A673 (cell line): ENCODE measurements at regions not wholly inside any gene's neighbourhood (a gene's known extent, or its start where the extent isn't known, plus 50 kb on each side); places are given as distances from the start of the nearest gene placed in this dataset.
A peak's percentile ranks its signal among the peaks of the same experiment; 100 is the strongest.

ENCODE experiments used
- BruUV-seq: library from RNA; stranded (reverse); fragments of 400-500 nt; replicated peaks from 2 replicates; lab custom pipeline; 2021; lab: Mats Ljungman, UMichigan
- CTCF ChIA-PET: fragments of 300-600 bp; sonication (Branson Sonifier 250); formaldehyde crosslinking; loops from one replicate; lab custom pipeline; 2022; ENCODE audit warnings: antibody characterized with exemption; lab: Charles Lee
- POLR2A ChIA-PET: fragments of 300-600 bp; sonication (Branson Sonifier 250); formaldehyde crosslinking; loops from one replicate; lab custom pipeline; 2022; ENCODE audit warnings: antibody characterized with exemption; ENCODE audit not compliant: low non-redundant PET; lab: Charles Lee
- DNase-seq: peaks from one replicate; pipeline ENCODE4 v3.0.0-alpha.2; 2015; ENCODE audit warnings: low spot score
- H3K27ac ChIP-seq: fragments of 200-600 bp; sonication (generic); 2 replicates; pipeline ENCODE4 v1.5.1; 2016; ENCODE audit warnings: mixed run types, low read depth, mild to moderate bottlenecking, mixed read lengths, antibody characterized with exemption, low read length; ENCODE audit not compliant: poor library complexity, severe bottlenecking
- H3K27me3 ChIP-seq: fragments of 200-600 bp; sonication (generic); replicated peaks from 2 replicates; pipeline ENCODE4 v1.6.1; 2017; ENCODE audit warnings: mixed run types, low read depth, mild to moderate bottlenecking, mixed read lengths, antibody characterized with exemption, low read length; ENCODE audit not compliant: insufficient read depth, poor library complexity
- H3K36me3 ChIP-seq: fragments of 200-600 bp; sonication (generic); 2 replicates; pipeline ENCODE4 v1.6.1; 2016; ENCODE audit warnings: mixed run types, mild to moderate bottlenecking, mixed read lengths, antibody characterized with exemption, low read length; ENCODE audit not compliant: insufficient read depth, poor library complexity, severe bottlenecking
- H3K4me1 ChIP-seq: fragments of 200-600 bp; sonication (generic); 2 replicates; pipeline ENCODE4 v1.6.1; 2017; ENCODE audit warnings: mixed run types, mild to moderate bottlenecking, mixed read lengths, antibody characterized with exemption, low read length; ENCODE audit not compliant: insufficient read depth, poor library complexity, severe bottlenecking
- H3K4me3 ChIP-seq: fragments of 200-600 bp; sonication (generic); 2 replicates; pipeline ENCODE4 v1.5.1; 2016; ENCODE audit warnings: low read depth, mixed run types, mild to moderate bottlenecking, mixed read lengths, low read length; ENCODE audit not compliant: poor library complexity, severe bottlenecking
- H3K9me3 ChIP-seq: fragments of 200-600 bp; sonication (generic); 2 replicates; pipeline ENCODE4 v1.6.1; 2016; ENCODE audit warnings: mixed run types, low read depth, mild to moderate bottlenecking, mixed read lengths, antibody characterized with exemption, low read length; ENCODE audit not compliant: poor library complexity, severe bottlenecking
- CTCF ChIP-seq: fragments of 300-800, 200-600 bp; sonication (generic); conservative IDR thresholded peaks from 2 replicates; pipeline ENCODE4 v1.5.1; 2017; ENCODE audit warnings: low read depth, mild to moderate bottlenecking, antibody characterized with exemption, low read length, moderate library complexity, mixed read lengths
- EZH2 ChIP-seq: fragments of 200-600 bp; sonication (generic); IDR thresholded peaks from 2 replicates; pipeline ENCODE4 v1.6.1; 2017; ENCODE audit warnings: borderline replicate concordance, low read depth, mild to moderate bottlenecking, mixed read lengths, antibody characterized with exemption, low read length; ENCODE audit not compliant: poor library complexity, severe bottlenecking
- intact Hi-C: fragments of 100-400 bp; cut with micrococcal nuclease; formaldehyde crosslinking; loops from one replicate; pipeline ENCODE4 v1.10.0; 2022; ENCODE audit not compliant: unreplicated experiment

GRCh38 chr3:31305340-31305739 is 227.4 kb upstream of the STT3B start:
- intact Hi-C loops: no loop called here
- H3K4me3 ChIP-seq: no peak overlapping the region
- ChIA-PET CTCF (no interaction called here), POLR2A (no interaction called here)
- no peaks in the 10 kb centered on the region for H3K36me3 ChIP-seq
- H3K4me1 ChIP-seq: no peaks in the 10 kb centered on the region
- no peak for DNase-seq
- no peaks in the 10 kb centered on the region for H3K9me3 ChIP-seq
- no peaks in the 10 kb centered on the region for H3K27me3 ChIP-seq
- TF ChIP-seq EZH2 (no peak), CTCF (no peak)
- no peak overlapping the region for H3K27ac ChIP-seq
- no TSS peak for BruUV-seq

GRCh38 chr3:31307131-31307785 is 225.5 kb upstream of the STT3B start:
- no peaks in the 10 kb centered on the region for H3K27me3 ChIP-seq
- intact Hi-C loops: no loop called here
- no peak overlapping the region for H3K4me3 ChIP-seq
- CTCF ChIA-PET: no interaction called here
- no TSS peak for BruUV-seq
- no peaks in the 10 kb centered on the region for H3K36me3 ChIP-seq
- POLR2A ChIA-PET: no interaction called here
- DNase-seq: no peak
- TF ChIP-seq EZH2: no peak
- TF ChIP-seq CTCF: no peak
- peaks cover 13% of the 10 kb centered on the region for H3K4me1 ChIP-seq
- H3K9me3 ChIP-seq: no peaks in the 10 kb centered on the region
- H3K27ac ChIP-seq: no peak overlapping the region

- Histone ChIP-seq H3K9me3 (no peaks in the 10 kb centered on the region), H3K27ac (no peak overlapping the region), H3K27me3 (no peaks in the 10 kb centered on the region), H3K4me3 (no peak overlapping the region), H3K4me1 (peaks cover 19% of the 10 kb centered on the region), H3K36me3 (no peaks in the 10 kb centered on the region)
- peak; percentile 62 for DNase-seq
- intact Hi-C loops: no loop called here
- POLR2A ChIA-PET: no interaction called here
- CTCF ChIA-PET: no interaction called here
- BruUV-seq: no TSS peak
- TF ChIP-seq EZH2 (no peak), CTCF (no peak)
These were observed 221.2 kb upstream of the STT3B start for GRCh38 chr3:31311559-31311958.
